ENCODE measurements at regions not wholly inside any gene's neighbourhood (a gene's known extent, or its start where the extent isn't known, plus 50 kb on each side); places are given as distances from the start of the nearest gene placed in this dataset.

DNA sequence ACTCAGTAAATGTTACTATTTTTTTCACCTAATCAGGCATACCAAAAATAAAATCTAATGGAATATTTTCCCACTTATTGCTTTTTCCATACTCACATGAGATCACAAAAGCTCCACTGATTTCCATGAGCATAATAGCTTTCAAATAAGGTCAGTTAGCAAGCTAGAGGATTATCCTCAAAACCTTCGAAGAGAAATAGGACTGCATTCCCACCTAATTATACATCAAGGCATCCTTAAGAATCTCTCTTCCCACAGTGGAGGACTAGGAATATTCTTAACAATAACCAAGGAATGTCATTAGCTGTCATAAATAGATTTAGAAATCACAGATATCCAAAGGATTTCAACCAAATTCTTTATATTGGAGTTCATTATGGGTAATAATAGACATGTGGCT lies 127.9 kb upstream of the STT3B start:
- TF ChIP-seq EZH2 (IDR thresholded peaks at IDR 0.05; ENCODE audit: insufficient read depth, poor library complexity, severe bottlenecking) (no peak), EZH2phosphoT487 (IDR thresholded peaks at IDR 0.05; ENCODE audit: insufficient read depth, low read depth) (no peak)

All from GM23248 (cell line).